ENCODE measurements at regions not wholly inside any gene's neighbourhood (a gene's known extent, or its start where the extent isn't known, plus 50 kb on each side); places are given as distances from the start of the nearest gene placed in this dataset.

DNA sequence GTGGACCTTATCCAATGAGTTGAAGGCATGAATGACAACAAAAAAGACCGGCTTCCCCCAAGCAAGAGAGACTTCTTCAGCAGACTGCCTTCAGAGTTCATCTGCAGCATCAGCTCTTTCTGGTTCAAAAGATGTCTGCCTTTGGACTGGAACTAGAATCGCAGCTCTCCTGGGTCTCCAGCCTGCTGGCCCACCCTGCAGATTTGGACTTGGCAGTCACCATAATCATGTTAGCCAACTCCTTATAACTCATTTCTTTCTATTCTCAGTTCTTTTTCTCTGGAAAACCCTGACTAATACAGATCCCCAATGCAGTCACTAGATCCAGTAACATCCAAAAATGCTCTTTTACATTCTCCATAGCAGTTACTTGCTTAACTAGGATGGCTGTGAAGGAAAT is 89.2 kb upstream of the MARK1 start:
- TF ChIP-seq, protein P1, sequence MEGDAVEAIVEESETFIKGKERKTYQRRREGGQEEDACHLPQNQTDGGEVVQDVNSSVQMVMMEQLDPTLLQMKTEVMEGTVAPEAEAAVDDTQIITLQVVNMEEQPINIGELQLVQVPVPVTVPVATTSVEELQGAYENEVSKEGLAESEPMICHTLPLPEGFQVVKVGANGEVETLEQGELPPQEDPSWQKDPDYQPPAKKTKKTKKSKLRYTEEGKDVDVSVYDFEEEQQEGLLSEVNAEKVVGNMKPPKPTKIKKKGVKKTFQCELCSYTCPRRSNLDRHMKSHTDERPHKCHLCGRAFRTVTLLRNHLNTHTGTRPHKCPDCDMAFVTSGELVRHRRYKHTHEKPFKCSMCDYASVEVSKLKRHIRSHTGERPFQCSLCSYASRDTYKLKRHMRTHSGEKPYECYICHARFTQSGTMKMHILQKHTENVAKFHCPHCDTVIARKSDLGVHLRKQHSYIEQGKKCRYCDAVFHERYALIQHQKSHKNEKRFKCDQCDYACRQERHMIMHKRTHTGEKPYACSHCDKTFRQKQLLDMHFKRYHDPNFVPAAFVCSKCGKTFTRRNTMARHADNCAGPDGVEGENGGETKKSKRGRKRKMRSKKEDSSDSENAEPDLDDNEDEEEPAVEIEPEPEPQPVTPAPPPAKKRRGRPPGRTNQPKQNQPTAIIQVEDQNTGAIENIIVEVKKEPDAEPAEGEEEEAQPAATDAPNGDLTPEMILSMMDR (IDR thresholded peaks at IDR 0.05) = no peak
- TF ChIP-seq EP300 (IDR thresholded peaks at IDR 0.05) (no peak), POLR2AphosphoS5 (IDR thresholded peaks at IDR 0.05) (no peak), POLR2A (IDR thresholded peaks at IDR 0.05) (no peak)

Data from upper lobe of left lung (tissue), 4 donors.